A549 (cell line): ENCODE measurements at regions not wholly inside any gene's neighbourhood (a gene's known extent, or its start where the extent isn't known, plus 50 kb on each side); places are given as distances from the start of the nearest gene placed in this dataset.

Experiments
- ATAC-seq, 2 experiments: fragments of 200-7000 bp in 1 of 2; fragments of >200 bp in 1 of 2; cut with Nextera tagmentation in 1 of 2; cut with Tn5 transposase in 1 of 2; 3 replicates each; pipeline versions ENCODE4 v1.8.0 to v1.9.1; 2018 to 2020; ENCODE audit warnings: mild to moderate bottlenecking in 1 of 2, moderate library complexity in 1 of 2
- CTCF ChIA-PET: fragments of 300-600 bp; sonication (Branson Sonifier 250); formaldehyde crosslinking; extraction: SDS; loops from one replicate; lab custom pipeline; 2021; ENCODE audit warnings: antibody characterized with exemption, inconsistent platforms; lab: Yijun Ruan, JAX
- POLR2A ChIA-PET: fragments of 350-600 bp; formaldehyde crosslinking; extraction: SDS; loops from one replicate; lab custom pipeline; 2021; ENCODE audit warnings: antibody characterized with exemption, inconsistent platforms; lab: Yijun Ruan, JAX
- DNase-seq, 2 experiments: peaks; one replicate each; pipeline versions ENCODE4 v3.0.0 to v3.0.0-alpha.2; 2011 to 2016; ENCODE audit warnings: low read depth in 1 of 2, low spot score in 1 of 2
- FAIRE-seq: peaks from 2 replicates; lab custom pipeline; 2011; peaks lifted over from hg19 to GRCh38; lab: Jason Lieb, UNC
- H3K27ac ChIP-seq, 2 experiments: fragments of >200 bp; sonication (Bioruptor Twin); formaldehyde crosslinking; 3 replicates each; pipeline ENCODE4 v1.5.1; 2016 to 2017
- H3K4me1 ChIP-seq: fragments of >200 bp; sonication (Bioruptor Twin); formaldehyde crosslinking; 3 replicates; pipeline ENCODE4 v1.6.1; 2016
- H3K4me2 ChIP-seq: fragments of >200 bp; sonication (Bioruptor Twin); formaldehyde crosslinking; 3 replicates; pipeline ENCODE4 v1.6.1; 2016
- H3K4me3 ChIP-seq: fragments of >200 bp; sonication (Bioruptor Twin); formaldehyde crosslinking; 3 replicates; pipeline ENCODE4 v1.5.1; 2016
- H3K9me3 ChIP-seq: fragments of >200 bp; sonication (Bioruptor Twin); formaldehyde crosslinking; 3 replicates; pipeline ENCODE4 v1.6.1; 2016
- CEBPB ChIP-seq, 2 experiments: fragments of >200 bp in 1 of 2; sonication (Bioruptor Twin) in 1 of 2; formaldehyde crosslinking in 1 of 2; IDR thresholded peaks; 2 replicates each; pipeline ENCODE4 v1.6.1; 2012 to 2016
- CHD2 ChIP-seq: fragments of 150-350 bp; IDR thresholded peaks from 2 replicates; pipeline ENCODE4 v1.6.1; 2014; ENCODE audit warnings: low read length; ENCODE audit not compliant: partially characterized antibody
- CTCF ChIP-seq: fragments of >200 bp; sonication (Bioruptor Twin); formaldehyde crosslinking; IDR thresholded peaks from 3 replicates; pipeline ENCODE4 v1.5.1; 2016
- E2F6 ChIP-seq: IDR thresholded peaks from 2 replicates; pipeline ENCODE4 v1.6.1; 2012; ENCODE audit warnings: low read depth, borderline replicate concordance
- ELK1 ChIP-seq: fragments of 150-350 bp; IDR thresholded peaks from 2 replicates; pipeline ENCODE4 v1.6.1; 2014; ENCODE audit warnings: low read depth, mild to moderate bottlenecking, low read length
- EP300 ChIP-seq, 2 experiments: fragments of >200 bp; sonication (Bioruptor Twin); formaldehyde crosslinking; IDR thresholded peaks; 2 replicates in 1 of 2; 3 replicates in 1 of 2; pipeline ENCODE4 v1.6.1; 2016 to 2017
- FOSL2 ChIP-seq, 2 experiments: fragments of 450-650 bp in 1 of 2; fragments of >200 bp in 1 of 2; sonication (Bioruptor Twin) in 1 of 2; formaldehyde crosslinking; IDR thresholded peaks; 2 replicates each; pipeline versions ENCODE4 v1.5.0 to v1.6.1; 2016 to 2020; ENCODE audit warnings: mild to moderate bottlenecking in 1 of 2, moderate library complexity in 1 of 2
- HDAC2 ChIP-seq: fragments of 200-600 bp; sonication (generic); IDR thresholded peaks from 2 replicates; pipeline ENCODE4 v1.6.1; 2016
- HOXA7 ChIP-seq: fragments of 250-450 bp; sonication (Bioruptor Pico); IDR thresholded peaks from 2 replicates; pipeline ENCODE4 v1.5.0; 2020; ENCODE audit warnings: mild to moderate bottlenecking, moderate library complexity
- HOXB13 ChIP-seq: fragments of 250-450 bp; sonication (Bioruptor Pico); IDR thresholded peaks from 2 replicates; pipeline ENCODE4 v1.5.0; 2020; ENCODE audit warnings: low read depth, mild to moderate bottlenecking, moderate library complexity
- JUNB ChIP-seq: fragments of >200 bp; sonication (Bioruptor Twin); formaldehyde crosslinking; IDR thresholded peaks from 2 replicates; pipeline ENCODE4 v1.6.1; 2016
- POLR2A ChIP-seq: IDR thresholded peaks from 2 replicates; pipeline ENCODE4 v1.6.1; 2012; ENCODE audit warnings: mild to moderate bottlenecking, low read length
- POLR2AphosphoS2 ChIP-seq: conservative IDR thresholded peaks from 2 replicates; pipeline ENCODE4 v1.6.1; 2012; ENCODE audit warnings: low read length, improper control_type of control experiment, inconsistent platforms
- RARB ChIP-seq: fragments of 250-450 bp; sonication (Bioruptor Pico); IDR thresholded peaks from 2 replicates; pipeline ENCODE4 v1.8.0; 2021; ENCODE audit warnings: mild to moderate bottlenecking, moderate library complexity
- RCOR1 ChIP-seq: fragments of 150-350 bp; IDR thresholded peaks from 2 replicates; pipeline ENCODE4 v1.6.1; 2014; ENCODE audit warnings: antibody characterized with exemption, low read length, low read depth
- RNF2 ChIP-seq: fragments of 200-600 bp; sonication (generic); IDR thresholded peaks from 2 replicates; pipeline ENCODE4 v1.6.1; 2016; ENCODE audit warnings: low read depth, mild to moderate bottlenecking, antibody characterized with exemption, moderate library complexity, borderline replicate concordance
- SREBF2 ChIP-seq: fragments of 450-650 bp; IDR thresholded peaks from 2 replicates; pipeline ENCODE4 v1.6.1; 2014; ENCODE audit warnings: mild to moderate bottlenecking, moderate library complexity
- TFCP2L1 ChIP-seq: fragments of 250-450 bp; sonication (Bioruptor Pico); IDR thresholded peaks from 2 replicates; pipeline ENCODE4 v1.5.0; 2021; ENCODE audit warnings: mild to moderate bottlenecking
- USF2 ChIP-seq: fragments of 450-650 bp; IDR thresholded peaks from 2 replicates; pipeline ENCODE4 v1.6.1; 2014; ENCODE audit warnings: antibody characterized with exemption
- ZC3H11A ChIP-seq: fragments of 450-650 bp; IDR thresholded peaks from 2 replicates; pipeline ENCODE4 v1.6.1; 2014; ENCODE audit warnings: antibody characterized with exemption, mild to moderate bottlenecking
- ZFP36 ChIP-seq: fragments of 450-650 bp; IDR thresholded peaks from 2 replicates; pipeline ENCODE4 v1.6.1; 2014; ENCODE audit warnings: borderline replicate concordance; ENCODE audit not compliant: partially characterized antibody
- ZNF302 ChIP-seq: fragments of 250-450 bp; sonication (Bioruptor Pico); IDR thresholded peaks from 2 replicates; pipeline ENCODE4 v1.9.0; 2021; ENCODE audit warnings: inconsistent platforms, mild to moderate bottlenecking, moderate library complexity
- WGBS: methylation state at CpG from one replicate; pipeline ENCODE4 v1.1.6; 2017; ENCODE audit errors: missing lambda C conversion rate; 5-methylcytosine and 5-hydroxymethylcytosine counted together
- TF ChIP-seq, protein P1 (sequence below): IDR thresholded peaks from 2 replicates; pipeline ENCODE4 v1.6.1; 2012
- TF ChIP-seq, protein P2 (sequence below): fragments of 200-600 bp; sonication (generic); IDR thresholded peaks from 2 replicates; pipeline ENCODE4 v1.6.1; 2016; ENCODE audit warnings: antibody characterized with exemption, mild to moderate bottlenecking, moderate library complexity
- TF ChIP-seq, protein P3 (sequence below): fragments of >200 bp; sonication (Bioruptor Twin); formaldehyde crosslinking; IDR thresholded peaks from 2 replicates; pipeline ENCODE4 v1.6.1; 2016

GRCh38 chrX:39945709-39946108 is 152.0 kb downstream of the BCOR start:
- Histone ChIP-seq H3K9me3 (no peaks in the 10 kb centered on the region), H3K27ac (no peak overlapping the region), H3K4me1 (no peaks in the 10 kb centered on the region), H3K4me2 (no peak overlapping the region), H3K4me3 (no peak overlapping the region)
- DNase-seq = no peak
- no peak for ATAC-seq
- TF ChIP-seq RNF2 (no peak), JUNB (no peak), HOXA7 (no peak), USF2 (no peak), POLR2AphosphoS2 (no peak), TFCP2L1 (CRISPR knock-in tag) (no peak), FOSL2 (IDR thresholded peaks at IDR 0.05) (no peak), FOSL2 (CRISPR knock-in tag; IDR thresholded peaks at IDR 0.05) (no peak), CTCF (no peak), POLR2A (no peak), ZC3H11A (no peak), CEBPB (IDR thresholded peaks at IDR 0.05) (no peak), ELK1 (no peak), ZNF302 (CRISPR knock-in tag) (no peak), RARB (no peak), EP300 (IDR thresholded peaks at IDR 0.05) (no peak), ZFP36 (no peak), SREBF2 (no peak), HOXB13 (no peak)
- TF ChIP-seq, protein P1, sequence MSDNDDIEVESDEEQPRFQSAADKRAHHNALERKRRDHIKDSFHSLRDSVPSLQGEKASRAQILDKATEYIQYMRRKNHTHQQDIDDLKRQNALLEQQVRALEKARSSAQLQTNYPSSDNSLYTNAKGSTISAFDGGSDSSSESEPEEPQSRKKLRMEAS = no peak
- FAIRE-seq = no peak
- ChIA-PET CTCF (interaction anchor here (0.6 kb wide), 1 partner anchor 31 kb away, joined by 3 read pairs; no protein-coding TSS in a partner anchor), POLR2A (no interaction called here)

- H3K9me3 ChIP-seq = no peaks in the 10 kb centered on the region
- no peak overlapping the region for H3K4me2 ChIP-seq
- TF ChIP-seq, protein P2, sequence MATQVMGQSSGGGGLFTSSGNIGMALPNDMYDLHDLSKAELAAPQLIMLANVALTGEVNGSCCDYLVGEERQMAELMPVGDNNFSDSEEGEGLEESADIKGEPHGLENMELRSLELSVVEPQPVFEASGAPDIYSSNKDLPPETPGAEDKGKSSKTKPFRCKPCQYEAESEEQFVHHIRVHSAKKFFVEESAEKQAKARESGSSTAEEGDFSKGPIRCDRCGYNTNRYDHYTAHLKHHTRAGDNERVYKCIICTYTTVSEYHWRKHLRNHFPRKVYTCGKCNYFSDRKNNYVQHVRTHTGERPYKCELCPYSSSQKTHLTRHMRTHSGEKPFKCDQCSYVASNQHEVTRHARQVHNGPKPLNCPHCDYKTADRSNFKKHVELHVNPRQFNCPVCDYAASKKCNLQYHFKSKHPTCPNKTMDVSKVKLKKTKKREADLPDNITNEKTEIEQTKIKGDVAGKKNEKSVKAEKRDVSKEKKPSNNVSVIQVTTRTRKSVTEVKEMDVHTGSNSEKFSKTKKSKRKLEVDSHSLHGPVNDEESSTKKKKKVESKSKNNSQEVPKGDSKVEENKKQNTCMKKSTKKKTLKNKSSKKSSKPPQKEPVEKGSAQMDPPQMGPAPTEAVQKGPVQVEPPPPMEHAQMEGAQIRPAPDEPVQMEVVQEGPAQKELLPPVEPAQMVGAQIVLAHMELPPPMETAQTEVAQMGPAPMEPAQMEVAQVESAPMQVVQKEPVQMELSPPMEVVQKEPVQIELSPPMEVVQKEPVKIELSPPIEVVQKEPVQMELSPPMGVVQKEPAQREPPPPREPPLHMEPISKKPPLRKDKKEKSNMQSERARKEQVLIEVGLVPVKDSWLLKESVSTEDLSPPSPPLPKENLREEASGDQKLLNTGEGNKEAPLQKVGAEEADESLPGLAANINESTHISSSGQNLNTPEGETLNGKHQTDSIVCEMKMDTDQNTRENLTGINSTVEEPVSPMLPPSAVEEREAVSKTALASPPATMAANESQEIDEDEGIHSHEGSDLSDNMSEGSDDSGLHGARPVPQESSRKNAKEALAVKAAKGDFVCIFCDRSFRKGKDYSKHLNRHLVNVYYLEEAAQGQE = no peak
- no peak for TF ChIP-seq POLR2AphosphoS2
- TF ChIP-seq RCOR1 = no peak
- TF ChIP-seq, protein P3, sequence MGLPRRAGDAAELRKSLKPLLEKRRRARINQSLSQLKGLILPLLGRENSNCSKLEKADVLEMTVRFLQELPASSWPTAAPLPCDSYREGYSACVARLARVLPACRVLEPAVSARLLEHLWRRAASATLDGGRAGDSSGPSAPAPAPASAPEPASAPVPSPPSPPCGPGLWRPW = no peak
- no peak for TF ChIP-seq ELK1
- TF ChIP-seq E2F6 = no peak
- TF ChIP-seq CHD2 = no peak
- TF ChIP-seq HDAC2 = no peak
- H3K4me3 ChIP-seq = no peak overlapping the region
- no peaks in the 10 kb centered on the region for H3K4me1 ChIP-seq
- ChIA-PET CTCF (interaction anchor here (0.6 kb wide), 1 partner anchor 10 kb away, joined by 3 read pairs; no protein-coding TSS in a partner anchor), POLR2A (no interaction called here)
- DNase-seq (no peak), ATAC-seq (no peak), FAIRE-seq (no peak)
- H3K27ac ChIP-seq = peak overlapping the region in 1 of 2 experiments; percentile 27; a peak in 1 of 6 replicates
- WGBS = 68% methylated on average over 4 of the region's 4 CpGs
Observed at GRCh38 chrX:39946822-39947221, 150.9 kb downstream of the BCOR start.
